ENCODE measurements at regions not wholly inside any gene's neighbourhood (a gene's known extent, or its start where the extent isn't known, plus 50 kb on each side); places are given as distances from the start of the nearest gene placed in this dataset.

GRCh38 chr1:189357317-189357716 is 1120.3 kb downstream of the BRINP3 start:
- DNase-seq (ENCODE audit: low spot score) = no peak

DNA sequence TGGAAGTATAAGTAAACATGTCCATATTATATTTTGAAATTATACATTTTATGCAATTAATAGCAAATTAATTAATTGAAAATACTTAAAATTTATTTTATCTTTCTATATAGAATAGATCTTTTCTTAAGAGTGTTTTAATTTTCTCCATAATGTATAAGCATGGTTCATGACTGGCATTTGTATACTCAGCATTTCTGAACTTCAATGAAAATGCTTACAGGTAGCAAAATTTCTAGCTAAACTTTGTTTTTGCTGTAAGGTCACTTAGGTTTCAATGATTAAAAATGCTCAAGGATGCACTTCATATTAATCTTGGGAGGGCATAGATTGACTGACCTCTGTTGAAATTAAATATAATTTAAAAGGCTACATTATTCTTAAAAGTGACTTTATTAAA is 1108.1 kb downstream of the BRINP3 start:
- no peak for DNase-seq (ENCODE audit: low spot score)

GRCh38 chr1:189374816-189375215 is 1102.8 kb downstream of the BRINP3 start:
- DNase-seq (ENCODE audit: low spot score) = no peak

- no peak for DNase-seq (ENCODE audit: low spot score)
Observed at GRCh38 chr1:189405419-189405818, 1072.2 kb downstream of the BRINP3 start.

DNA sequence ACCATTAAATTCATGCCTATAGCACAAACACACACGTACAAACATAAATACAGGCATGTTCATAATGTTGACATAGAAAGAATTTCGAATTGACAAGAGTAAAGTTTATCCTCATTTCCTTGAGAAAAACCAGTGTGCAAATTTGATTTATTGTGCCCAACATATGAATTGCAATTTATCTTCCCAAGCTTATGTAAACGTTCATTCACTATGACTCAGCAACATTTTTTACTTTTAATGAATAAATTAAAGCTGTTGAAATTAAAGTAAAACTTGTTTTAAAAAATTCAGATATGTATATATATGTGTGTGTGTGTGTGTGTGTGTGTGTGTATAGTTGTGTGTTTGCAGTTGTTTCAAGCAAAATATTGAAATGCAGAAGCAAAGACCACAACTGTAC is 1067.9 kb downstream of the BRINP3 start:
- no peak for DNase-seq (ENCODE audit: low spot score)

GRCh38 chr1:189424746-189425331 is 1052.8 kb downstream of the BRINP3 start:
- DNase-seq (ENCODE audit: low spot score) = no peak

- DNase-seq (ENCODE audit: low spot score) = peak; percentile 56
Observed at GRCh38 chr1:189429610-189430009, 1048.1 kb downstream of the BRINP3 start.

- no peak for DNase-seq (ENCODE audit: low spot score)
Observed at GRCh38 chr1:189431447-189431846, 1046.2 kb downstream of the BRINP3 start.

DNA sequence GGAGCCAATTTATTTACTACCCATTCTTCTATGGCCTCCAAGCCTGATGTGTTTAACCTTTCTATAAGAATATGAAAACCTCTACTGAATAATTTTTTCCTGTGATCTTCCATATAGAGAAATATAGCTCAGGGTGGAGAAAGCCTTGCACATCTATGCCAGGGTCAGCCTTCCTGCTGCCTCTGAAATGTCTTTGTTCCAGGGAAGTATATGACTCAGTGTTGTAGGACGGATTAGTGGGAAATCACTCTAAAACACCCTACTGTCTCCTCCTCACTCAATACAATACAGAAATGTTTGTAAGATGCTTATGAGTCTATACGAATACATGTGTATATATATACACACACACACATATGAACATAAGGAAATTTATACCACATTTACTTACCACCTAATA is 1044.9 kb downstream of the BRINP3 start:
- DNase-seq (ENCODE audit: low spot score) = no peak

DNA sequence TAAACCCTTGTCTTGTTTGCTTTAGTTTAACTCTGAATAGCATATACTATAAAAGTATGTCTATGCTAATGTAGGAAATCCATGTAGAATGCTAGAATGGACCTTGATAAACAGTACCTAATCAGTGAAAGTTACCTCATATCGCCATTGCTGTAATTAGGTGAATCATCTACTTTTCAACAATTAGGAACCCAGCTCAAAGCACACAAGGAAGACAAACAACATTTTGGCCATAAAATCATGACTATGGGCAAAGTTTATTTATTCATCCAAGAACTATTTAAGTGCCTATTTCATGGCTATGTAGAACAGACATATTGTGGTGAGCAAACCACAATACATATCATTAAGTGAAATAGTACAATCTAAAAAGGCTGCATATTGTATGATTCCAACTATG is 1043.2 kb downstream of the BRINP3 start:
- no peak for DNase-seq (ENCODE audit: low spot score)

GRCh38 chr1:189435398-189435797 is 1042.3 kb downstream of the BRINP3 start:
- no peak for DNase-seq (ENCODE audit: low spot score)

GRCh38 chr1:189438808-189439207 is 1038.9 kb downstream of the BRINP3 start:
- DNase-seq (ENCODE audit: low spot score) = no peak

DNA sequence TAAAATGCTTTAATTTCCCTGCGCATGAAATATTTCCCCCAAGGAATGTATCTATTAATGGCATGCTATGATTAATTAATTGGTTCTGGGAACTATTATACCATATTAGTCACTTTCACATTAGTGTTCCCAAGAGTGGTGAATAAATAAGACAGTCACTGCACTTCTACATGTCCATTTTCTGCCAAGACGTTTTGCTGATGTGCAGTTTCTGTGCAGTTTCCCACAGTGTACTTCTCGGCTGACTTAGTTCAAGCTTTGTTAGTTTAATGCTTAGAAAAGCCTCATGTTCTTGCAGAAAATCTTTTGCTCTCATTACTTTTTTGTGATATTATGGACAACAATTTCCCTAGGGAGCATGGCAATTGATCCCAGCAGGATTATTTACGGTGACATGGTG is 1014.5 kb downstream of the BRINP3 start:
- no peak for DNase-seq (ENCODE audit: low spot score)

GRCh38 chr1:189496768-189497167 is 980.9 kb downstream of the BRINP3 start:
- DNase-seq (ENCODE audit: low spot score) = no peak

DNA sequence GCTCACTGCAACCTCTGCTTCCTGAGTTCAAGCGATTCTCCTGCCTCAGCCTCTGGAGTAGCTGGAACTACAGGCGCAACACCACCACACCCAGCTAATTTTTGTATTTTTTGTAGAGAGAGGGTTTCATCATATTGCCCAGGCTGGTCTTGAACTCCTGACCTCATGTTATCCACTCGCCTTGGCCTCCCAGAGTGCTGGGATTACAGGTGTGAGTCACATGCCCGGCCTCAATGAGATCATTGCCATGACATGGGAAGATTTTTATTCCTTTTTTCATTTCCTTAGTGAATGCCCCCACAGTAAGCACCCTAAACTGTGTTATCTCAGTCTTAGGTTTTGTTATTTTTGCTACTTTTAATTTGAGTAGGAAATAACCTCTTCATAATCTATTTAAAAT is 977.9 kb downstream of the BRINP3 start:
- no peak for DNase-seq (ENCODE audit: low spot score)

GRCh38 chr1:189500778-189501177 is 976.9 kb downstream of the BRINP3 start:
- DNase-seq (ENCODE audit: low spot score) = no peak

DNA sequence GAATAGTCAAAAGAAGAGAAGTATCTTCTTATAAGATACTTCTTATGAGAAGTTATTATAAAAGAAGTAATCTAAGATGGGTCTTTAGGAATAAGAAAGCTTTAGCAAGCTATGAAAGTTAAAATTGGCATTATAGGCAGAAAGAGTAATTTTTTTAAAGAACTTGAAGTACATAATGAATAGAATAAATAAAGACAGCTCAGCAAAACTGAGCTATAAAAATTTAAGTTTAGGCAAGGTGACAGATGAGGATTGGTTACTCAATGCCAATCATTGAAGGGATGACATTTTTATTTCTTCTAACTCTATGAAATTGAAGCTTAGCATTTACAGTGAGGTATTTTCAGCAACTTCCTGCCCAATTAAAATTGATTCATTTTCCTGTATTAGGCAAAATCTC is 966.8 kb downstream of the BRINP3 start:
- no peak for DNase-seq (ENCODE audit: low spot score)

- no peak for DNase-seq (ENCODE audit: low spot score)
Observed at GRCh38 chr1:189513091-189513490, 964.6 kb downstream of the BRINP3 start.

DNA sequence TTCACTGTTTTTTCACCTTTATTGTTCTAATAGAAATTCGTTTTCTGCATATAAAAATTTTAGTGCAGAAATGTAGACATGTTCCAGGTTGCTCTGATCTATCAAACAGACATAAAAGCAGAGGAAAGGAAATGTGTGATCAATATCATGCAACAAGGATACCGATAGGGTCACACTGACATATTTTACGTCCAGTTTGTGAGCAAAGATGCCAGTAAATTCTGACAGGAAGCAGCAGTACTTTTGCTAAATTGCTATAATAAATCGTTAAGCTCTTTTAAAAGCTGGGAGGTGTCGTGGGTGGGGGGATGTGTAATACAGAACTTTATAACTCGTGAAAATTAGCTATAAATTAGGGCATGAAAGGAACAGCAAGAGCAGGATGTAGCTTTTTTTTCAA is 955.2 kb downstream of the BRINP3 start:
- DNase-seq (ENCODE audit: low spot score) = no peak

DNA sequence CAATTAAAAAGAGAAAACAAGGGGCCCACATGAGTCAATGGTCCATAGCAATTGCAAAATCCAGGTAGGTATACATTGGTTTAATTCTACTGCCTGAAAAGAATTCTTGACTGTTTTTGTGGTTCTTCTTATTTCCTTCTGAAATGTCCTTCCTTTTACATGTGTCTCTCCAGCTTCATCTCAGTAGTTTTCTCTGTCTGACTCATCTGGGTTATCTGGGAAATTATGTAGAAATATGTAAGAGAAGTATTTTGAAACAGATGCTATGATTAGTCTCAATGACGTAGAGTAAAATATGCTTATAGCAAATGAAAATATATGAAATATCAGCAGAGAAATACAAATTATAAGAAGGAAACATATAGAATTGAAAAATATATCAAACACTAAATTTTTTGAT is 953.2 kb downstream of the BRINP3 start:
- DNase-seq (ENCODE audit: low spot score) = no peak

DNA sequence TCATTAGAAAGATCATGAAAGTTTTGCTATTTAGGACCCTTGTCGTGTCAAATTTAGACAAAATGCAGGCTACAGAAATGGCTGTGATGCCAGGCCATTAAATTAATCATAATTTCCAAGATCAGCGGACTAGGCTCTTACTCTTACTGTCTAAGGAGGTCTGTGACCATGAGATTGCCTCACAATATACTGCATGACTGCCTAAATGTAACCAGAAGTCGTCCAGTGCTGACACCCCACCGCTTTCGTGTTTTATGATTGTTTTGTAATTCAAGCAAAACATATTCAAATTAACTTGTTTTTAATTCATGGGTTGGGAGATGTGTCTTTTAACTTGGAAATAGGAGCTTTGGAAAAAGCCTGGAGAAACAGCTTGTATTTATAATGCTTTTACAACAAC is 947.5 kb downstream of the BRINP3 start:
- no peak for DNase-seq (ENCODE audit: low spot score)

DNA sequence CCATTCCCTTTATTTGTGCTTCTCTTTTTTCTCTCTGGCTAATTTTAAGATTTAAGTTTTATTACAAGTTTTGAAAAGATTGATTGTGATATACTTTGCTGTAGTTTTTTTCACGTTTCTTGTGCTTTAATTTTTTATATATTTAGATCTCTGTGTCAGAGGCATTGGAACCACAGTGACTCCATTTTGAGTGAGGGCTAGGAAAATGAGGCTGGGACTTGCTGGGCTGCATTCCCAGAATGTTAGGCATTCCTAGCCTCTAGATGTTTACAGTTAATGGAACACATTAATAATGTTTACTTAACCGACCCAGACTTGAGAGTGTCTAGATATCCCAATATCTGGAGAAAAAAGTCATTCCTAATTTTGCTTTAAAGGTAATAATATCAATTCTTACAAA is 939.4 kb downstream of the BRINP3 start:
- DNase-seq (ENCODE audit: low spot score) = no peak

GRCh38 chr1:189550498-189550897 is 927.2 kb downstream of the BRINP3 start:
- no peak for DNase-seq (ENCODE audit: low spot score)

DNA sequence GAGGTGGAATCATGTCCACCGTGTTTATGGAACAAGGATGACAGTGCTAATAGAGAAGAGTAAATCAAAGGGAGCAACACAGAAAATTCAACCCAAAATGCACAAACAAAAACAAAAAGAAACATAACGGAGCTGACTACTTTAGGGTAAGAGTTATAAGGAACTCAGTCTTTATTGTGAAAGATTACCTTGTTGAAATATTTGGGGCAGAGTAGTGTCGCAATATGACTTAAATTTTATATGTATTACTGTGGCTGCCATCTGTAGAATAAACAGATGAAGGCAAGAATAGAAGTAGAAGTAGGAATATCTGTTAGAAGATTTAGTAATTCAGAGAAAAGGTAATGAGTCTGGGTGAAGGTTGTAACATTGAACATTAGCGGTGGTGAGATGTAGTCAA is 913.9 kb downstream of the BRINP3 start:
- no peak for DNase-seq (ENCODE audit: low spot score)

- no peak for DNase-seq (ENCODE audit: low spot score)
Observed at GRCh38 chr1:189567890-189568289, 909.8 kb downstream of the BRINP3 start.

Data from D341Med (cell line).